ENCODE measurements at regions not wholly inside any gene's neighbourhood (a gene's known extent, or its start where the extent isn't known, plus 50 kb on each side); places are given as distances from the start of the nearest gene placed in this dataset.

- TF ChIP-seq EZH2 (IDR thresholded peaks at IDR 0.05), result no peak
- TF ChIP-seq CTCF (IDR thresholded peaks at IDR 0.05 in 2 of 3, conservative IDR thresholded peaks at IDR 0.05 in 1 of 3; ENCODE audit: borderline replicate concordance in 1 of 3, insufficient read depth in 1 of 3, low read depth in 2 of 3, low read length in 2 of 3), result no peak
- TF ChIP-seq TCF7L2 (IDR thresholded peaks at IDR 0.05; ENCODE audit: borderline replicate concordance, extremely low read depth, insufficient read depth, insufficient read length), result no peak
- TF ChIP-seq ZFX (IDR thresholded peaks at IDR 0.05), result no peak
These were observed 142.5 kb upstream of the L3MBTL4 start for GRCh38 chr18:6557057-6557769.
